Activated CD8-positive, alpha-beta memory T cell treated with anti-CD3 and anti-CD28 coated beads, Interleukin-2, amount 50 U/mL, for 48 hours (primary cell): ENCODE measurements at regions not wholly inside any gene's neighbourhood (a gene's known extent, or its start where the extent isn't known, plus 50 kb on each side); places are given as distances from the start of the nearest gene placed in this dataset.

ENCODE experiments used
- DNase-seq: peaks from one replicate; pipeline ENCODE4 v3.0.0-alpha.2; 2020

DNA sequence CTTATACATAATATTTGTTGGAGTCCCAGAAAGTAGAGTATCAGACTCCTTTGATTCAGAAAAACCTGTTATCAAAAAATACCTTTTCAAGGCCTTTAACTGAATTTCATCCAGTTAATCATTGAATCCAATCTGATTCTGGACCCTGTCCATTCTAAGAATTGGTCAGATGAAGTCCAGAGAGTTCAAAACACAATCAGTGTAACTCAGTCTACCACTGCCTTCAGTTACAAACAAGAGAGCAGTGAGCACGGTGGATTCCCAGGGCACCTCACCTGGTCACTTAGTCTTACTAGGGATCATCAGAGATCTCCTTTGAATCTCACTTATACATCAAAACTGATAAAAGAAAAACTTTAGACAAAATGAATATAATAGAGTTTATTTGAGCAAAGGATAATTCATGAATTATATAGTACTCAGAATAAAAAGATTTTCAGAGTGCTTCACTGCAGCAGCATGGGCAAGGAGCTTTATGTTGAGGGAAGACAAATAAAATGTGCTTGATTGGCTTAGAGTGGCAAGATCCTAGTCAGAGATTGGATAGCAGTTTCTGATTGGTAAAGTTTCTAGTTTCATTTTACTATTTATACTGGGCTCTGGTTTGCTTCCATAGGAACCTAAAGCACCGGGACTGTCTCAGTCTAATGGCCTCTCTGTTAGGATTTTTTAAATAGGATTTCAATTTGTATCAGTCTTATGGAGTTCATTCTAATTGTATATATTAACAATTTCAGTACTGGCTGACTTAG, 474.9 kb upstream of the GOLIM4 start:
- DNase-seq, result no peak

DNA sequence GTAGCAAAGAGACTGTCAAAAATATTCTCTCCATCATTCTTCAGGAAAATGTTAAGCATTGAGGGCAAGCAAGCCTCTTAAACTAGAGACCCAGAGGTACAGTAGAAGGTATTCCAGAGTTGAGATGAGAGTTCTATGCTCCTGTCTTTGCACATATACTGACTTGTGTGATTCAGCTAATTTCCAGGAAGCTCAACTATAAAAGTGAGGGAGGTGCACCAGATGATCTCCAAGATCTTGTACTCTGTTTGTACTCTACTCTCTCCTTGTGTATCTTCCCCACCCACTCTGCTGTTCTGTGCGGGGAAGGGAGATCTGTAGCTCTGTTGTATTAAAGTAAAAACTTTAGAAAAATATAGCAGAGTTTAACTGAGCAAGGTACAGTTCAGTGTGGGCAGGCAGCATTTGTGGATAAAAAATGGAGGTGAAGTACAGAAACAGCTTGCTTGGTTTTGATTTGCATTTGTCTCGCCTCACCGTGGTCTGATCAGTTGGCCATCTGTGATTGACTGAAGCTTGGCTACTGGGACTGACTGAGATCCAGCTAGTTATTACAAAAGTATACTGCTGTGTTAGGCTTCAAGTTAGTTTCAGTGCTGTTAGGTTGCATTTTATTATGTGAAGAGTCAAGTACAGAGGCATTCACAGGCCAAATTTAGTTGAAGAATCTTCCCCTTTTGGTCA, 463.1 kb upstream of the GOLIM4 start:
- no peak for DNase-seq

DNA sequence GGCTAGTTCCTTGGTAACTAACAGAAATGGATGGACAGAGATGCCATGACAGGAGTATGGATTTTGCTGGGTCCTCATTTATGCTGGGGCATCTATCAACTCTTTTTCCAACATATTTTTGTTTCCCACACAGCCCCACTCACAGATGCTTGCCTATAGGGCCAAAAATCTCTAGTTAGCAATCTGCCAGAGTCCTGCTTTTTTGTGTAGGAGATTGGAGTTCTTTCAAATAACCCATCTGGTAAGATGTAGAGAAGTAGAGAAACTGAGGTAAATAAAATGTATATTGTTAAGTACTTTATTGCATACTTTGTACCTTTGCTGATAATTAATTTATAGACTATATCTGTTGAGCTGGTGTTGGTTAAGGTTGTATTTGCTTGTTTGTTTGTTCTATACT, 456.5 kb upstream of the GOLIM4 start:
- DNase-seq, result no peak

DNA sequence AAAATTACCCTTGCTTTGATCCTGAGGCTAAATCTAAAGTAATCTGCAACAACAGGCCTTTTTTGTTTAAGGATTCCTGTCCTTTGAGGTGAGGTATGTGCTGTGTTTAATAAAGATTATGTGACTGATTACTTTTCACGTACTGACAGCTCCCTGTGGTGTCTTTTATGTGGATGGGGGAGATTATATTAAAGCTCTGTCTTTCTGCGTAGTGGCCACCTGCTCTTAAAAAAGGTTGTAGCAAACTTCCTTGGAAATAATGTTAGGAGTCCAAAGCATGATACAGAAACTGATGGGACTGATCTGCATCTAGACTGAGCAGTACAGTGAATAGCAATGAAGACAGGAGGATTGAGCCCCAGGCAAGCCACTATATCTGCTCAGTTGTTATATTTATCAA, 453.0 kb upstream of the GOLIM4 start:
- no peak for DNase-seq

DNA sequence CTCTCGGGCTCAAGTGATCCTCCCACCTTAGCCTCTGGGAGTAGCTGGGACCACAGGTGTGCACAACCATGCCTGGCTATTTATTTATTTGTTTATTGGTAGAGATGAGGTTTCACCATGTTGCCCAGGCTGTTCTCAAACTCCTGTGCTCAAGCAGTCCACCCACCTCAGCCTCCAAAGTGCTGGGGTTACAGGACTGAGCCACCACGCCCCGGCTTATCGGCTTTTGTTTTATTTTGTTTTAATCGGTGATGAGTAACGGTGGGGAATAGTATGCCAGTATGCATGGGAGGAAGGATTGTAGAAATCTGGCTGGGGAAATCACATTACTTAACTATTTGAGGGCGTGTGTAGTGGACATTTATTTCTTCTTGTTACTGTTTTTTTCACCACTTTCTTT, 451.0 kb upstream of the GOLIM4 start:
- no peak for DNase-seq

DNA sequence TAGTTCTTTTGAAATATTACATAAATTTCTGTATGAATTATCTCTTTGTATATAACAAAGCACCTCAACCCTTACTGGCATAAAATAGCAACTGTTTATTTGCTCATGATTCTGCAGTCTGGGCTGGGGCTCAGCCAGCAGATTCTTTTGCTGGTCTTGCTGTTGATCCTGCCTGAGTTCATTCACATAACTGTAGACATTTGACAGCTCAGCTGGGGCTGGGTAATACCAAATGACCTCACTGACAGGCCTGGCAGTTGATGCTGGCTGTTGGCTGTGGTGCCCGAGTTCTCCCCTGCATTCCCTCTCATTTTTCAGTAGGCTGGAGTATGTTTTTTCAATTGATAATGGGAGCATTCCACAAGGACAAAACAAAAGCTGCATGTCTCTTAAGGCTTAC, 449.9 kb upstream of the GOLIM4 start:
- DNase-seq, result no peak

DNA sequence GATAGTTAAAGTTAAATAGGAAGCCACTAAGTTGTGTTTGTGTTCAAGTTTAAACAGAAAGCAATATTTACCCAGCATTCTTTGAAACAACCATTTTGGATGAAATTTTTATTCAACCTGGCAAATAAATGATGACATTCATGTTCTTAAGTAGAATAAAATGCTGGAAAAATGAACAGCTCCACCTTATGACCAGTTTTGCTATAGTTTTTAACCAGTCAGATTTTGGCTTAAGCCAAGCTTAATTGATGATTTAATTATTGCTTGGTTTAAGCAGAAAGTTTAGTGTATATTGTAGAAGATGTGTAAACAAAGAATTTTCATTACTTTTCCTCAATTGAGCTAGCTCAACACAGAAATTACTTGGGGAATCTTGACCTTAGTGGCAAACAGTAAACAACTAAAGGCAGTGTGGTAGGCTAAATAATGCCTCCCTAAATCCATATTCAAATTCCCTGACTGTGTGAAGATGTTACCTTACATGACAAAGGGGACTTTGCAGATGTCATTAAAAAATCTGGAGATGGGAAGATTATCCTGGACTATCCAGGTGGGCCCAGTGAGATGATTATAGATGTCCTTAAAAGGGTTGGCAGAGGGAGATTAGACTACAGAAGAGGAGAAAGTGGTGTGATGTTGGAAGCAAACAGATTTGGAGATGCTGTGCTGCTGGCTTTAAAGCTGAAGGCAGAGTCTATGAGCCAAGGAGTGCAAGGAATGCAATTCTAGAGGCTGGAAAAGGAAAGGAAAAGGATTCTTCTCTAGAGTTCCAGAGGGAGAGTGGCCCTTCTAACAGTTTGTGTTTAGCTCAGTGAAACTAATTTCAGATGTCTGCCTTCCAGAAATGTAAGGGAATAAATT, 448.6 kb upstream of the GOLIM4 start:
- DNase-seq, result no peak

DNA sequence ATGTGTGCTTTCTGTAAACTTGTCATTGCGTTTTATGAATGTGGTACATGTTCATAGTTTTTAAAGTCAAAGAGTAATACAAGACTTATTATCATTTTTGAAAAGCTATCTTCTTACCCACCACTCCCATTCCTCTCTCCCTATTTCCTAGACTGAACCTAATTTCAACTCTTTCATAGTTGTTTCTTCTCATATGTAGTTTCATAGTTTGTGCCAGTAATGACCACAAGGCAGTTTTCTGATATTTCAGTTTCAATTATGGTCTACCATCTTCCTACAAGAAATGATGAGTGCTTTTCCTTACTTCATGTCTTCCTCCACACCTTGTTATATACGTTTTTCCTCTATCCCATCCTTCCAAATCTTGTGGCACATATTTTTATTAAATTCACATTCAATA, 445.0 kb upstream of the GOLIM4 start:
- no peak for DNase-seq

DNA sequence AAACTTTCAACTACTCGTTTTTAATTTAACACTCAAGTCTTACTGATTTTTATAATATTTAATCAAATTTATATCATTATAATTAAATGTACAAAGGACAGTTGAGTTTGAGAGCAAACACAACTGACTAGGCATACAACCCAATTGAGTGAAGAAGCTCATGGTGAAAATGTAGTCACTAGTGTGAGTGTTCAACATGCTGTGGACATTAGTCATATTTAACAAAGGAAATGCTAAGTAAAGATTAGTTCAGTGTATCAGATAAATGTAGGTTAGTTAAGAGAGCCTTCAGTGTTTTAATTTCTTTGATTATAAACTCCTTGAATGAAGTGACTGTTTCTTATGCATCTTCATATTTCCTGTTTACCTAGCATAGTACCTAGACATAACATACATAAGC, 444.2 kb upstream of the GOLIM4 start:
- DNase-seq, result no peak

DNA sequence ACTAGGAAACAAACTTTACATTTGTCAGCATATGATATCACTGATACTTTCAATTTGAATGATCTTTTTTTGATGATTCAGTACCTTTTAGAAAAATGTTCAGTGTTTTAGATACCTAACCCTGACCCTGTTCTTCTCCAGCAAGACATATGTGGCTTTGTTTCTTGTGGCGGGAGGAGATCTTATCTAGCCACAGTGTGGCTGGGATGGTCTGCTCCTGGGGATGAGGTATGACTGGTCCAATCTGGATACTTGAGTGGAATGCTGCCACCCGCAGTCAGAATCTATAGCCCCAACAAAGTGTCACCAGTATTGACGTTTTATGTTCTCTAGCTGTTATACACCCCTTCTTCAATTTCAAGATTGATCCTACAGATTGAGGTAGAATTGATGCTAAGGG, 439.0 kb upstream of the GOLIM4 start:
- DNase-seq, result no peak

DNA sequence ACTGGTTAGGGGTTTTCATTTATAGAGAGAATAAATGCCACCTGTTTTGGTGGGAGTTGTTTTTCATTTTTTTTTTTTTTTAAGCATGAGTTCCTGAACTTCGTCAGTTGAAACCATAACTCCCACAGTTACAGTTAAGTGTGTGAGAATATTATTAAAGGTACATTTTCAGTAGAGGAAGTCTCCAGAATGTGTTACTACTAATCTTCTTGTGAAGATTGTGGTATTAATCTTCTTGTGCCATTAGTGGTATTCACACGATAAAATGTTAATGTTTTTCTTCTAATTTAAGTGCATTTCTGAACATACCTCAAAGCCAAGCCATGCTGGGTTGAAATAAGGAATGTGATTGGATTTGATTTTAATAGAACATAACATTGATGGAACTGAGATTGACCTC, 437.9 kb upstream of the GOLIM4 start:
- no peak for DNase-seq

DNA sequence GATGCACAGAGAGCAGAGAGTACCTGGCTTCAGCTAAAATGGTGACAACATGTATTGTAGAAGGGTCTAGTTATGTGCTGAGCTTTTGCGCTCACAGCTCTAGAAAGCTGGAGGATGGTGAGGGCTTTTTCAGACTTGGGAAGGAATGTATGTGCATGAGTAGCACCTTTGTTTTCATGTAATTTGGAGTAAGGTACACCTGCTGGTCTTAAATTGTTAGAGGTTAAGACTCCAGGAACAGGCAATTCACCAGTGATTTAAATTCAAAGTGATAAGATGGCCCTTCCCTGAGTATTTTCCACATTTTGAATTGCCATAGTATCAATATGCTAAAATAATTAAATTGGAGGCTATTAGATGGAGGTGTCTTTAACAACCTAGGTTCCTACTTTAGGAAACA, 436.4 kb upstream of the GOLIM4 start:
- no peak for DNase-seq

DNA sequence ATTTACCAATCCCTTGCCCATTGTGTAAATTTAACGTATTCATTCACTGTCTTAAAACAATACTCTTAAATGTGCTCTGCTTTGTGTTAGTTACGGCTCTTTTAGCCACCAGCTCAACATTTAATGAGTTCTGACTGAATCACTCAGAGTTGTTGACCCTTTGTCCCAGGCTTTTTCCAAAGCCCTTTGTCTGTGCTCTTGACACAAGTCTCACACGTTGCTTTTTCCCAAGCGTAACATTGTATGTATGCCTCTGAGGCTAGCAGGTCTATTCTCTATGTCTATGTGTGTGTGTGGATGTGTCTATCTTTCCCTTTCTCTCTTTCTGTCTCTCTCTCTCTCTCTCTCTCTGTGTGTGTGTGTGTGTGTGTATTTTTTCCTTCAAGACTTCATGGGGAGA, 435.4 kb upstream of the GOLIM4 start:
- no peak for DNase-seq

DNA sequence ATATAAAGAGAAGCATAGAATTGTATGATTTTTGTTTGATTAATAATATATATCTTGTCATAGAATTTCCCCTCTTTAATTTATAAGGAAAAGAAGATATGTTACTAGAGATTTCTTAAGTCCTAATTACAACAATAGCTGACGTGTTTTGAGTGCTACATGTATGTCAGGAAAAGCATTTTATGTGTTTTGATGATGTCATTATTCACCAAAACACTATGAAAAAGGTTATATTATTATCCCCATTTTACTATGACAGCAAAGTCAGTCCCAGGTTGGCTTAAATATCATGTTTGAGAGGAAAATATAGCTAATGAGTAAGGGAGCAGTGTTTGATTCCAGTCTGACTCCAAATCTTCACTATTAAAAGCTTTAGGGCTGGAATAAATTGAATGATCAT, 428.4 kb upstream of the GOLIM4 start:
- DNase-seq, result no peak

DNA sequence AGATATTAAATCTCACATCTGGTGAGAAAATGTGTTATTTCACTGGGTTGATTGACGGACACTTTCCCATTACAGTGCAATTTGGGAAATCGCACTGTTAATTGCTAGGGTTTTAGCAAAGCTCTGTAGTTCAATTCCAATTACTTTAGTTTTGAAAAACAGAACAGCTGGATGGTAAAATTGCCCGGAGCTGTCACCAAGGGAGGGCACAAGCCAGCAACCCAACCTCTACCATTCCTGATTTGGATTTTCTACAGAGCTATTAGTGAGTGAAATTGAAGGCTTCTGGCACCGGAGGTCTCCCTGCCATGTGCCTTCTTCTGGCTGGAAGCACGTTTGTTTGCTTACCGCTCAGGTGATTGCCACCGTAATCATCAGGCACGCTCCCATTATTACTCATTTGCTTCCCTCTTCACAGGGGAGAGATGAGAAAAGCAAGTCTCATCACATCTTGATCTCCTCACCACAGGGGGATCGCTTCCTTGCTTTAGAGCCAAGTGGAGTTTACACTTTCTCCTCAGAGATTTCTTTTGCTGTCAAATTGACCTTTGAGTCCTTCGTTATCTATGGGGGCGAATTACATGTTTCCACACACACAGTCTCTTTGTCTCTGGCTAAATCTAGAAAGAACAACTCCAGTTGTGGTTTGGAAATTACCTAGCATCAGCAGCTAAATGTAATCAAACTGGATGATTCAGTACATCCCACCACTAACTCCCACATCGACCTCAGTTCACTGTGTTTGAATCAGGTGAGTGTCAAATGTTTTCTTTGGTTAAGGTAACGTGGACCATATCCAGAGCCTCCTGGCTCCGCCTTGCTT, 421.7 kb upstream of the GOLIM4 start:
- DNase-seq, result no peak

DNA sequence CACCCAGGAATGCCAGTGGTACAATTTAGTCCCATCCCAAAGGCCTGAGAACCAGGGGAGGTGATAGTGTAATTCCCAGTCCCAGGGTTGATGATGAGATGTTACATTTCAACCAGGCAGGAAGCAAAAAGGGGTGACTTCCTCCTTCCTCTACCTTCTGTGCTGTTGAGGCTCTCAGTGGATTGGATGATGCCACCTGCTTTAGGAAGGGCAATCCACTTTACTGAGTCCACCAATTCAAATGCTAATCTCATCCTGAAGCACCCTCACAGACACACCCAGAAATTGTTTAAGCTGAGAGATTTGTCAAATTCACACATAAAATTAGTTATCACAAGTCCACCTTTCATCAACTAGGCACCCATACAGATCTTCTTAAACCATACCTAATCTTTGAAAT, 418.5 kb upstream of the GOLIM4 start:
- no peak for DNase-seq

DNA sequence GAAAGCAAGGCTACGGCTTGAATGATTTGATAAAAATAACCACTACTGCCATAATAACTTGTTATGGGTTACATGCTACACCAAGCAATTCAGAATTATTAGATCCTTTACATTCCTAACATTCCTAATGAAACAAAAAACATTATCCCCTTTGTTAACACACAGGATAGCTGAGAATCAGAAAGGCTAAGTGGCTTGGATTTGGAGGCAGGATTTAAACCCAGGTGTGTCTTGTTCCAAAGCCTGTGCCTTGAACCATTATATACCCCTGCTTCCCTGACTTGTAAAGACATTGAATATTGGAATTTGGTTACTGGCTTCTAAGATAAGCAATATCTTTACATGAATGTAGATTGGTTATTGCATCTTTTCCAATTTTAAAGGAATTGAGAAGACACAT, 417.1 kb upstream of the GOLIM4 start:
- no peak for DNase-seq

DNA sequence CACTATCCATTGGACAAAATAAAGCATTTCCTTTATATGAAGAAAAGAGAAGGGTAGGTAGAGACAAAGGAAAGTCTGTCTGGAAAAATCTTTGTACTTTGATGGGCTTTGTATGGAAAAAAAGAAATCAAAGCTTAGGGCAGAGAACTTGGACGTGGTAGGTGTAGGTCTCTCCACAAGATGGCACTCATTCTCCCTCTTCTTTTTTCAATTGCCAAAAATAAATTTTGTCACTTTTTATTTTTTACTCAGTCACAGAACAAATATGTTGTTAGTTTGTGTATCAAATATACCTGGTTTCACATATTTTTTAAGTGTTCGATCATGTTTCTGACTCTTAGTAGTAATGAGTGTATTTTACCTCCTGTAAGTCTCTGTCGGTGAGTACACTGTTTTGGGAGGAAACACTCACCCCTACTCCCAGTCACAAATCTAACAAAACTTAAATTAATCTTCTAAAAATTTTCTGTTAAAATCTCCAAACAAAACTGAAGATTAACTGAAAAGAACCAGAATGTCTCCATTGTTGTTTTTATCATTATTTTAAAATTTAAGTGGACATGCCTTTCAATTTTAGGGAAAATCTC, 415.8 kb upstream of the GOLIM4 start:
- no peak for DNase-seq

DNA sequence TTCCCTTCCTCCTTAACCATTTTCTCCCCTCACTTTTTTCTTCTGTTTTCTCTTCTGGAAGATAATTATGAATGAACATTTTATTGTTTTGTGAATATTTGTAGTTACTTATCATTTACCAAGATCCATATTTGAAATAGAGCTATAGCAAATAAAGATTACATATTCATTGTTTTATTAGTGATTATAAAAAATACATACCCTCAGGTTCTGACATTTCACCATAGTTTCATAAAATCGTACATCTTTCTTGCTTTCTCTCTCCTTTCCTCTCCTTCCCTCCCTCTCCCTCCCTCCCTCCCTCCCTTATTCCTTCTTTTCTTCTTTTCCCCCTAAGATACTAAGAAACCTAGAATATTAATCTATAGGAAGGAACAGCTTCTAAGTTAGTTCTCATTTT, 410.9 kb upstream of the GOLIM4 start:
- no peak for DNase-seq

DNA sequence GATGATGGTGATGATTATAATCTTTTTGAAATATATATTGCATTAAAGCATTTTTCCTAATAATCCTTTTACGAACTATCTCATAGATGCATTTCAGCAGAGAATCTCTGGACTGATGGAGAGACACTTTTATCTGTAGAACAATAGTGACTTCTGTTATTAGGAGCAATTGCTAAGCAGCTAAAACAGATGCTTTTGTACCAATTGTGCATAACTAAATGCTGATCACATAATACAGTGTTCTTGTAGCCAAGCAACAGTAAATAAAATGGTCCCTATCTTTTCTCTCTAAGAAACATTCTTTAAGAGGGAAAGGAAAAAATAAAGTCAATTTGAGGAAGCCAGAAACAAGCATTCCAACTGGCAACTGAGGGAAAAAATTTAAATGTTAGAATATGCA, 405.8 kb upstream of the GOLIM4 start:
- DNase-seq, result no peak

DNA sequence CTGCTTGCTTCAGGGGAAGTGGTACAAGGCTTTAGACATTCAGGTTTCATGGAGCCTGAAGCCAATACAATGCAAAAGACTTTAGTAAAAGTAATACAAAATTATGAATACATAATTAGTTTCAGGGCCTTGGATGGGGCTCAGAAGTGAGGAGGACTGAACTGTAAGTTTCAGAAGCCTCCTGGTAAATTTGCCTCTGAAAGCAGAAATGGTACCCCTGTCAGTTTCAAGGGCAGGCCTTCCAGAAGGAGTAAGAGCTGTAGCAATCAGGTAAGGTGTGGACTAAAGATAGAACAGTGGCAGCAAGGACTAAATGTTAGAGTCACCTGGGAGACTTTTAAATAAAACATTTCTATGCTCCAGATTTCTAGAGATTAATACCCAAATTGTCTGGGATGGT, 402.5 kb upstream of the GOLIM4 start:
- no peak for DNase-seq

DNA sequence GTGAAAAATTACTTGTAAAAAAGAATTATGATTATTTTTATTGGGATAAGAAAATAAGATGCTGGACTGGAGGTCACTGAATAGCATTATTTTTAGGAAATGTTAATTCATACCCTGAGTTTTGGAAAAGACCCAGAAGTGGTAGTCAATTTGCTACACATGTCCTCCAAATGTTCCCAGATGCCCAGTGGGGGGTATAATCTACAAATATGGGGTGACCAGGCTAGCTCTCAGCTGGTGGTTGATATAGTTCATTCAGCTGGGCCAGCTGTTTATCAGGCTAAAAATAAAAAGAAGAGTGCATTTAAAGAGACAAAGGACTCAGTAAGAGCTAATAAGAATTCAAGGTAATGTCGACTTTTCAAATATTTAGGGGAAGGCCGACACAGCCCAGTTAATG, 402.0 kb upstream of the GOLIM4 start:
- no peak for DNase-seq

DNA sequence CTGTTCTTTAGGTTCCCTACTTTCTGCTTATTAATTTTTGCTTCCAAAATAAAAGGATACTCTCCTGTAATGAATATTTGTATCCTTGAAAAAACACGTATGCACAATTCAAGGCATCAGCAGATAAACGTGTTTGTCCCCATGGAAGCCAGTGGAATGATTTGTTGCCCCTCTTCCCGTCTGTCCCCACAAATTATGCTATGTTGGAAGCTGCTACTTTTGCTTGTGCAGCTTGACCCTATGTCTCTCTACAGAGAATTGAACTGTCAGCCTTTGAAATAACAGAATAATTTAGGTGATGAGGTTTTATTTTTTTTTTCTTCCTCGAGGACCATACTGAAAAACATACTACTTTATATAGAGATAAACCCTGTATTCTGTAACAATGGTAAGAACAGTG, 401.5 kb upstream of the GOLIM4 start:
- DNase-seq, result no peak
